COLO668 (cell line): ENCODE measurements at regions not wholly inside any gene's neighbourhood (a gene's known extent, or its start where the extent isn't known, plus 50 kb on each side); places are given as distances from the start of the nearest gene placed in this dataset.
"Not testable (repeated sequence)": the region's sequence is repeated elsewhere in the genome, so short reads cannot be mapped to it uniquely, and the experiment has no call there.

Source experiments
- DNase-seq: peaks from one replicate; lab custom pipeline; 2025; ENCODE audit not compliant: unreplicated experiment; lab: John Stamatoyannopoulos, UW

- DNase-seq: not testable (repeated sequence)
Observed at GRCh38 chr6:113070681-113071080, 723.6 kb downstream of the RFPL4B start.

- DNase-seq: no peak
Observed at GRCh38 chr6:113073611-113074191, 726.6 kb downstream of the RFPL4B start.

- DNase-seq: no peak
Observed at GRCh38 chr6:113076116-113076515, 729.0 kb downstream of the RFPL4B start.

DNA sequence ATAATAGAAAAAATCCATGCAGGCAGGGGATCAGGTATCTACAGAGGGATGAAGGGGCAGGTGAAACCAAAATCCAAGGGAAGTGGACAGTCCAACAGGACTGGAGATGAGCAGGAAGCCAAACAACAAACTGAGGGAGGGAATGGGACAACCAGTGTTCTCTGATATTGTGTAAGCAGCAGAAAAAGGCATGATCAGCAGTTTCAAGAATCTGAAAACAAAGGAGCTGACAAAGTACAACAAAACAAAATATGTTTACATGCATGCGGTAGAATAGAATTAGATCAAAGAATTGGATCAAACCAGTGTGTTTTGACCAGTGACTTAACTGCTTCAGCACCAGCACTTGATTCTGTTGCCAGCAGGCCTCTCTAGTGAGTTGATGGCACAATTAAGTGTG is 729.7 kb downstream of the RFPL4B start:
- DNase-seq: no peak

GRCh38 chr6:113077794-113078193 is 730.7 kb downstream of the RFPL4B start:
- DNase-seq: no peak

DNA sequence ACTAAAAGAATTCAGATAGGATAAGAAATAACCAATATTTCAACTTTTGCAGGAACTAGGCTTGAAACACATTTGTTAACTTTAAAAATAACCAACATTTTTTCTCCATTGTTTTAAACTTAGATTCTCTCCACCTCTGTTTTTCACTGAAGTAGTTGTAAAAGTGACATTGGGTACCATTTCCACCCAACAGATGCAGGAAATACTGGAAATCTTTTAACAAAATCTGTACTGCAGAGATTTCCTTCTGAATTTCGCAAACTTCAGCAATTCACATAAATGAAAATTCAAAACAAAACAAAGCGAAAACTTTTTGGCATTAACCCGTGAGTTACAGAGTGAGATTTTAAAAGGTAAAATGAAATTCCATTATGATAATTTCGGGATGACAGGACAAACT is 731.7 kb downstream of the RFPL4B start:
- DNase-seq: no peak

GRCh38 chr6:113082745-113083144 is 735.6 kb downstream of the RFPL4B start:
- DNase-seq: no peak

- no peak for DNase-seq
Observed at GRCh38 chr6:113083947-113084346, 736.8 kb downstream of the RFPL4B start.

DNA sequence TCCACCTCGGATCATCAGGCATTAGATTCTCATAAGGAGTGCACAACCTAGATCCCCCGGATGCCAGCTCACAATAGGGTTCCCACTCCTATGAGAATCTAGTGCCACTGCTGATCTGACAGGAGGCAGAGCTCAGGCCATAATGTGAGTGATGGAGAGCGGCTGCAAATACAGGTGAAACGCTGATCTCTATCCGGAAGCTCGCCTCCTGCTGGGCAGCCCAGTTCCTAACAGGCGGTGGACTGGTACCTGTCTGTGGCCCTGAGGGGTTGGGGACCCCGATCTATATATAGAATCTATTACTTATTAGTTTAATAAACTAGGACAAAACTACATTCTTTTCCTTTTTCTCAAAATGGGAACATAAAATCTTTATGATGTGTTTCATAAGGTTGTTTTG is 741.9 kb downstream of the RFPL4B start:
- no peak for DNase-seq

DNA sequence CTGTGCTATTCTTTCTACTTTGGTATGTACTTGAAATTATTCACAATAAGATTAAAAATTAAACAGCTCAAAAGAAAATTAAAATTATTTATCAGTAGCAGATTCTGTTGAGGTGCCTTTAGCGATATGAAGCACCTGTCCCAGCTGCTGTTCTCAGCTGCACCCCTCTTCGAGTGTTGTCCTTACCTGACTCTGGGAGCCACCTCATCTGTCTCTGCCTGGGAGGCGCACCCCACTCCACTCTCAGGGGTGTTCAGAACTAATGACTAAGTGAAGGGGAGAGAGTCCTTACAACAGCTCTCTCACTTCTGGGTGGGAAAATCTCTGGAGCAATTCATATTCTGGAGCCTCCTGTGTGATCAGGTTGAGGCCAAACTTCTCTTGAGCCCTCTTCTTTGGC is 745.7 kb downstream of the RFPL4B start:
- no peak for DNase-seq

DNA sequence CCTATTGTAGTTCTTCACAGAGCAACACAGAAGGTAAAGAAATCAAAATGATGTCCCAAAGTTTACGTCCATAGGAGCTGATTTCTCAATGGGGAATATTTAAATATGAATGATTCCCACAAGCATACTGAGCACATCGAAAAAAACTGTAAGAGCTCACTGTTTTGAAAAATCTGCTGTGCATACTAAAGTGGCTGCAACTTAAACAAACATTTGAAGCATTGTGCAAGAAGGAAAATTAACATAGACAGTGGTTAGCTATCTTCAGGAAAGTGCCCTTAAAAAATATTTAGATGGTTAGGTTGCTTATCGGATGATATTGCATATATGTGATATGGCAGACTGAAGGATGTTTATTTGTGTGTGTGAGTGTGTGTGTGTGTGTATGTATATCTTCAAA is 747.6 kb downstream of the RFPL4B start:
- no peak for DNase-seq

GRCh38 chr6:113095841-113096240 is 748.7 kb downstream of the RFPL4B start:
- DNase-seq: no peak

GRCh38 chr6:113102761-113103160 is 754.4 kb upstream of the MARCKS start:
- DNase-seq: no peak

- no peak for DNase-seq
Observed at GRCh38 chr6:113103634-113104361, 753.3 kb upstream of the MARCKS start.

DNA sequence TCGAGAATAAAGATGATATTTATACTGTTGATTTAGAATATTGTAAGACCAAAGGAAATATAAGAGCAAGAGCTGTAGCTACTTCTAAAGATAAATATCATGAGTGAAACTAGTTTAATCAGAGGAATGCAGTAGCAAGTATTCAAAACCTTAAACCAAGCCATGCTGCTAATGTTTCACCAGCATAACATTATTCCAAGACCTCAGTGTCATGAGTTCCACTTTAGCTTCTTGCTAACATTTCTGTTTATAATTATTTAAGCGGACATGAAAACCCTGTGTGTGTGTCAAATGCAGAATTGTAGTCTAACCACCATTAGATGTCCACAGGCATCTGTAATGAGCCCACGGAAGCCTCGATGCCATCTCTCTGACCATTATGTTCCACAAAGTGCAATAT is 752.6 kb upstream of the MARCKS start:
- no peak for DNase-seq

DNA sequence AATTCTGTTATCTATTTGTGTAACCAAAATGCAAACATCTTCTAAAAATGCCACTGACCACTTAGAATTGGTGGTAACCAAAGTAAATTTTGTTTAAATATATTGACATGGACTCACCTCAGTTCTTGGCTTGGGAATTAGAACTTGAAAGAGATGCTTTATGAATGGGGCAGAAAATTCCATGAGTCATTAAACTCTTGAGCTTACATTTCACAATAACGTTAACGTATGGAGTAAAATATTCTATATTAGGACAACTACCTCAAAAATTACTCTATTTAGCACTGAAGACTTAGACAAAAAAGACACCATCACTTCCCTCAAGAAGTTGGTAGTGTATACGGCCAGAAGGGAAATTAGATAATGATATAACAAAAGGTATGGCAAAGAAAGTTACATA is 752.2 kb upstream of the MARCKS start:
- DNase-seq: no peak

GRCh38 chr6:113110211-113110610 is 746.9 kb upstream of the MARCKS start:
- DNase-seq: no peak

- DNase-seq: no peak
Observed at GRCh38 chr6:113111550-113111949, 745.6 kb upstream of the MARCKS start.

DNA sequence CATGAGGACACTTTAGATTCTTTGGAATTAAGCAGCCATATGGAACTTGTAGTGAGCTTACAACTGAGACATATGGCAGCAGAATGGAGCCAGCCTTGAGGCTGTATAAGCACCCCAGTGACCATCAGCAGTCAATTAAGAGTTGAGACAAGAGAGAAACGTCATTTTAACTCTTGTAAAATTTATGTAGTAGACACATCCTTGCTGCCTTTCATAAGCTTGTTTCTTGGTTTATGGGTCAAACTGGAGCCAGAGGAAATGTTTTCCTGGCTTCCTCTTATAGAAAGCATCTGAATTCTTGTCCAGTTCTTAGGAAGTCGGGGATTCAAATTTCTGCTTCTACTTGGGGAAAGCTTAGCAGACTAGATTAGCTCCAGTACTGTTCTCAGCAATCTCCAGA is 745.1 kb upstream of the MARCKS start:
- DNase-seq: no peak

DNA sequence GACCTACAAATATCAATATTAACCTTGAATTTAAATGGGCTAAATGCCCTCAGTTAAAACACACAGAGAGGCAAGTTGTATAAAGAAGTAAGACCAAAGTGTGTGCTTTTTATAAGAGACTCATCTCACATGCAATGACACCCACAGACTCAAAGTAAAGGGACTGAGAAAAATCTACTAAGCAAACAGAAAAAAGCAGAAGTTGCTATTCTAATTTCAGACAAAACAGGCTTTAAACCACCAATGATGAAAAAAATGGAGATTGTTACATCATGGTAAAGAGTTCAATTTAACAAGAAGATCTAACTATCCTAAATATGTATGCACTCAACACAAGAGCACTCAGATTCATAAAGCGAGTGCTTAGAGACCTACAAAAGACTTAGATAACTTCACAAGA is 741.9 kb upstream of the MARCKS start:
- no peak for DNase-seq

GRCh38 chr6:113120224-113120581 is 736.9 kb upstream of the MARCKS start:
- no peak for DNase-seq

- DNase-seq: no peak
Observed at GRCh38 chr6:113120582-113121285, 736.4 kb upstream of the MARCKS start.
